IPS-20b (cell line): ENCODE measurements at regions not wholly inside any gene's neighbourhood (a gene's known extent, or its start where the extent isn't known, plus 50 kb on each side); places are given as distances from the start of the nearest gene placed in this dataset.

ENCODE experiments used
- H3K27ac ChIP-seq: one replicate; pipeline ENCODE4 v1.5.1; 2013; ENCODE audit warnings: low read length
- H3K27me3 ChIP-seq: 2 replicates; pipeline ENCODE4 v1.6.1; 2013; ENCODE audit warnings: mild to moderate bottlenecking, low read length, inconsistent platforms; ENCODE audit not compliant: insufficient read depth
- H3K36me3 ChIP-seq: 2 replicates; pipeline ENCODE4 v1.6.1; 2013; ENCODE audit warnings: low read depth, mild to moderate bottlenecking, inconsistent platforms, low read length, moderate library complexity; ENCODE audit not compliant: insufficient read depth
- H3K4me1 ChIP-seq: 2 replicates; pipeline ENCODE4 v1.6.1; 2013; ENCODE audit warnings: mild to moderate bottlenecking, control low read depth, inconsistent platforms, low read length, moderate library complexity; ENCODE audit not compliant: insufficient read depth
- H3K4me3 ChIP-seq: 2 replicates; pipeline ENCODE4 v1.5.1; 2013; ENCODE audit warnings: mild to moderate bottlenecking, low read length, inconsistent platforms
- H3K9ac ChIP-seq: 2 replicates; pipeline ENCODE4 v1.6.1; 2013; ENCODE audit warnings: low read depth, mild to moderate bottlenecking, inconsistent platforms, low read length, moderate library complexity
- H3K9me3 ChIP-seq: 2 replicates; pipeline ENCODE4 v1.6.1; 2013; ENCODE audit warnings: mild to moderate bottlenecking, low read depth, low read length, inconsistent platforms; ENCODE audit not compliant: insufficient read depth

- H3K27ac ChIP-seq, result no peak overlapping the region
- H3K27me3 ChIP-seq, result no peaks in the 10 kb centered on the region
- no peak overlapping the region for H3K9ac ChIP-seq
- no peak overlapping the region for H3K4me3 ChIP-seq
- no peaks in the 10 kb centered on the region for H3K4me1 ChIP-seq
- H3K9me3 ChIP-seq, result no peaks in the 10 kb centered on the region
- no peaks in the 10 kb centered on the region for H3K36me3 ChIP-seq
Observed at GRCh38 chr1:208524376-208524775, 280.2 kb upstream of the PLXNA2 start.

GRCh38 chr1:208524925-208525324, 280.7 kb upstream of the PLXNA2 start:
- Histone ChIP-seq H3K27ac (no peak overlapping the region), H3K27me3 (no peaks in the 10 kb centered on the region), H3K9me3 (no peaks in the 10 kb centered on the region), H3K9ac (no peak overlapping the region), H3K4me1 (no peaks in the 10 kb centered on the region), H3K36me3 (no peaks in the 10 kb centered on the region), H3K4me3 (no peak overlapping the region)

GRCh38 chr1:208525417-208525816, 281.2 kb upstream of the PLXNA2 start:
- Histone ChIP-seq H3K4me3 (no peak overlapping the region), H3K4me1 (no peaks in the 10 kb centered on the region), H3K27me3 (no peaks in the 10 kb centered on the region), H3K9me3 (no peaks in the 10 kb centered on the region), H3K9ac (no peak overlapping the region), H3K36me3 (no peaks in the 10 kb centered on the region), H3K27ac (no peak overlapping the region)

GRCh38 chr1:208526613-208527125, 282.5 kb upstream of the PLXNA2 start:
- H3K9ac ChIP-seq, result no peak overlapping the region
- H3K9me3 ChIP-seq, result no peaks in the 10 kb centered on the region
- no peaks in the 10 kb centered on the region for H3K36me3 ChIP-seq
- no peak overlapping the region for H3K27ac ChIP-seq
- no peak overlapping the region for H3K4me3 ChIP-seq
- no peaks in the 10 kb centered on the region for H3K27me3 ChIP-seq
- no peaks in the 10 kb centered on the region for H3K4me1 ChIP-seq

GRCh38 chr1:208527156-208527555, 283.0 kb upstream of the PLXNA2 start:
- H3K9me3 ChIP-seq, result no peaks in the 10 kb centered on the region
- H3K27me3 ChIP-seq, result no peaks in the 10 kb centered on the region
- no peaks in the 10 kb centered on the region for H3K36me3 ChIP-seq
- no peak overlapping the region for H3K9ac ChIP-seq
- no peak overlapping the region for H3K4me3 ChIP-seq
- H3K4me1 ChIP-seq, result no peaks in the 10 kb centered on the region
- H3K27ac ChIP-seq, result no peak overlapping the region

- Histone ChIP-seq H3K27ac (no peak overlapping the region), H3K4me1 (peaks cover 7% of the 10 kb centered on the region; the same call in 1 of the 2 replicates), H3K9ac (no peak overlapping the region), H3K36me3 (no peaks in the 10 kb centered on the region), H3K27me3 (no peaks in the 10 kb centered on the region), H3K4me3 (no peak overlapping the region), H3K9me3 (no peaks in the 10 kb centered on the region)
Observed at GRCh38 chr1:208528578-208529240, 284.5 kb upstream of the PLXNA2 start.

- no peak overlapping the region for H3K9ac ChIP-seq
- no peaks in the 10 kb centered on the region for H3K9me3 ChIP-seq
- no peaks in the 10 kb centered on the region for H3K27me3 ChIP-seq
- H3K36me3 ChIP-seq, result no peaks in the 10 kb centered on the region
- H3K4me3 ChIP-seq, result no peak overlapping the region
- peaks cover 7% of the 10 kb centered on the region; the same call in 1 of the 2 replicates for H3K4me1 ChIP-seq
- no peak overlapping the region for H3K27ac ChIP-seq
Observed at GRCh38 chr1:208531003-208531750, 287.0 kb upstream of the PLXNA2 start.

GRCh38 chr1:208533746-208534598, 289.8 kb upstream of the PLXNA2 start:
- Histone ChIP-seq H3K4me1 (peaks cover 10% of the 10 kb centered on the region; the same call in 1 of the 2 replicates), H3K9ac (no peak overlapping the region), H3K9me3 (no peaks in the 10 kb centered on the region), H3K27ac (no peak overlapping the region), H3K36me3 (no peaks in the 10 kb centered on the region), H3K27me3 (no peaks in the 10 kb centered on the region), H3K4me3 (no peak overlapping the region)

- Histone ChIP-seq H3K36me3 (no peaks in the 10 kb centered on the region), H3K27me3 (no peaks in the 10 kb centered on the region), H3K9ac (no peak overlapping the region), H3K4me3 (no peak overlapping the region), H3K27ac (no peak overlapping the region), H3K4me1 (peaks cover 10% of the 10 kb centered on the region; the same call in 1 of the 2 replicates), H3K9me3 (no peaks in the 10 kb centered on the region)
Observed at GRCh38 chr1:208534599-208534897, 290.4 kb upstream of the PLXNA2 start.

- no peaks in the 10 kb centered on the region for H3K9me3 ChIP-seq
- H3K4me3 ChIP-seq, result no peak overlapping the region
- H3K9ac ChIP-seq, result no peak overlapping the region
- H3K36me3 ChIP-seq, result no peaks in the 10 kb centered on the region
- no peaks in the 10 kb centered on the region for H3K27me3 ChIP-seq
- peaks cover 10% of the 10 kb centered on the region; the same call in 1 of the 2 replicates for H3K4me1 ChIP-seq
- H3K27ac ChIP-seq, result no peak overlapping the region
Observed at GRCh38 chr1:208534979-208535378, 290.8 kb upstream of the PLXNA2 start.

- H3K27me3 ChIP-seq, result no peaks in the 10 kb centered on the region
- H3K9ac ChIP-seq, result no peak overlapping the region
- H3K27ac ChIP-seq, result no peak overlapping the region
- no peaks in the 10 kb centered on the region for H3K36me3 ChIP-seq
- H3K9me3 ChIP-seq, result no peaks in the 10 kb centered on the region
- no peak overlapping the region for H3K4me3 ChIP-seq
- peaks cover 10% of the 10 kb centered on the region; the same call in 1 of the 2 replicates for H3K4me1 ChIP-seq
Observed at GRCh38 chr1:208535511-208535910, 291.3 kb upstream of the PLXNA2 start.
